ENCODE measurements at regions not wholly inside any gene's neighbourhood (a gene's known extent, or its start where the extent isn't known, plus 50 kb on each side); places are given as distances from the start of the nearest gene placed in this dataset.

DNA sequence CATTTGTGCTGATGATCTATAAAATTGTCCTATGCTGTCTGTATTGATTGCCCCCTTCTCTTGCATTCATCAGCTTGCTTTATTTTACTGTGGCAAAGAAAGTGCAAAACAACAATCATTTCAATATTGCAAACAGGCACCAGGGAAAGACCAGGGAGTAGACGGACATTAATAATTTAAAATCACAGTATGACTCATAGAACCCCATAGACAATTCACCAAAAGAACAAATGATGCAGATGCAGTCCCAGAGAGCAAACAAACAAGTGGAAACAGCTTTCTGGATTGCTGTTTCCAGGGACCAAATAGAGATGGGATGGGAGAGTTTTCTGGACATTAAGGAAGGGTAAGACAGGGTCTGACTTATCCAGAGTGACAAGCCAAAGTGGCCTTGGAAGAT is 70.1 kb downstream of the ABCC12 start:
- TF ChIP-seq POLR2A (IDR thresholded peaks at IDR 0.05): no peak
- TF ChIP-seq, protein P1, sequence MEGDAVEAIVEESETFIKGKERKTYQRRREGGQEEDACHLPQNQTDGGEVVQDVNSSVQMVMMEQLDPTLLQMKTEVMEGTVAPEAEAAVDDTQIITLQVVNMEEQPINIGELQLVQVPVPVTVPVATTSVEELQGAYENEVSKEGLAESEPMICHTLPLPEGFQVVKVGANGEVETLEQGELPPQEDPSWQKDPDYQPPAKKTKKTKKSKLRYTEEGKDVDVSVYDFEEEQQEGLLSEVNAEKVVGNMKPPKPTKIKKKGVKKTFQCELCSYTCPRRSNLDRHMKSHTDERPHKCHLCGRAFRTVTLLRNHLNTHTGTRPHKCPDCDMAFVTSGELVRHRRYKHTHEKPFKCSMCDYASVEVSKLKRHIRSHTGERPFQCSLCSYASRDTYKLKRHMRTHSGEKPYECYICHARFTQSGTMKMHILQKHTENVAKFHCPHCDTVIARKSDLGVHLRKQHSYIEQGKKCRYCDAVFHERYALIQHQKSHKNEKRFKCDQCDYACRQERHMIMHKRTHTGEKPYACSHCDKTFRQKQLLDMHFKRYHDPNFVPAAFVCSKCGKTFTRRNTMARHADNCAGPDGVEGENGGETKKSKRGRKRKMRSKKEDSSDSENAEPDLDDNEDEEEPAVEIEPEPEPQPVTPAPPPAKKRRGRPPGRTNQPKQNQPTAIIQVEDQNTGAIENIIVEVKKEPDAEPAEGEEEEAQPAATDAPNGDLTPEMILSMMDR (IDR thresholded peaks at IDR 0.05): no peak
- no peaks in the 10 kb centered on the region for H3K9me3 ChIP-seq
- H3K27ac ChIP-seq: no peak overlapping the region
- no peaks in the 10 kb centered on the region for H3K27me3 ChIP-seq
- H3K36me3 ChIP-seq: no peaks in the 10 kb centered on the region
- no peak for DNase-seq
- no peaks in the 10 kb centered on the region for H3K4me1 ChIP-seq
- H3K4me3 ChIP-seq: no peak overlapping the region

DNA sequence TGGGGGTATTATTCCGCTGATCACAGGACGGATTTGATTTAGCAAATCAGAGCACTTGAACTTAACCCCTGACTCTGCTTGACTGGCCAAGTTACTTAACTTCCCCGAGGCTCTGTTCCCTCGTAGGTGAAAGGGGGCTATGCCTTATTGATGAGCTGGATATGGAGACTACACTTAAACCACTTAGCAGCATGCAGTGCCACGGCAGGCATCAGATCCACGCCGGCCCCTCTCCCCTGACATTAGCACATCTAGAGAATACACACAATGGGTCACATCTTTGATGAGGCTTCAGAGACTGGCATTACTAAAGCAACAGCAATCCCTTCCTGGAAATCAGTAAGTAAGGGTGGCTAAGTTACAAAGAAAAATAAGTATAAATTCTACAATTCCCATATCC is 71.0 kb downstream of the ABCC12 start:
- DNase-seq: no peak
- H3K27ac ChIP-seq: no peak overlapping the region
- no peak overlapping the region for H3K4me3 ChIP-seq
- no peaks in the 10 kb centered on the region for H3K9me3 ChIP-seq
- no peaks in the 10 kb centered on the region for H3K36me3 ChIP-seq
- TF ChIP-seq, protein P1 (IDR thresholded peaks at IDR 0.05): no peak
- TF ChIP-seq POLR2A (IDR thresholded peaks at IDR 0.05): no peak
- no peaks in the 10 kb centered on the region for H3K27me3 ChIP-seq
- no peaks in the 10 kb centered on the region for H3K4me1 ChIP-seq

DNA sequence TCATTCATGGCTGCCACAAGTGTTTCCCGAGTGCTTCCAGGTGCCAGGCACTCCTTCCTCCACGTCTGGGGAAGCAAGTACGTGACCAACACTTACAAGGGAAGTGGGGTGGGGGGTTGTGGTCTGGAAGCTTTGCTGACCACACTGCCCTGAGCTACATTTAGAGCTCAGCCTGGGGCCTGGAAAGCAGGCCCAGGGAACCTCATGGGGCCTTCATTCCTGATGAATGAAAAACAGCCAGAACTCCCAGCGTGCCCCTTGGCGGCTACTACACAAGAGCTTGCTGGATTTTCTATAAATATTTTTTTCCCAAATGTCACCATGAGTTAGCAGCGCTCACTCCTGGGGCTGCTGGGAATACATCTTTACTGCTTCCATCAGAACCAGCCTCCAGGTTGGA is 73.3 kb downstream of the ABCC12 start:
- H3K9me3 ChIP-seq: no peaks in the 10 kb centered on the region
- no peaks in the 10 kb centered on the region for H3K36me3 ChIP-seq
- TF ChIP-seq, protein P1 (IDR thresholded peaks at IDR 0.05): no peak
- no peak for TF ChIP-seq POLR2A (IDR thresholded peaks at IDR 0.05)
- H3K4me3 ChIP-seq: no peak overlapping the region
- H3K27me3 ChIP-seq: no peaks in the 10 kb centered on the region
- no peak overlapping the region for H3K27ac ChIP-seq
- no peaks in the 10 kb centered on the region for H3K4me1 ChIP-seq
- no peak for DNase-seq

DNA sequence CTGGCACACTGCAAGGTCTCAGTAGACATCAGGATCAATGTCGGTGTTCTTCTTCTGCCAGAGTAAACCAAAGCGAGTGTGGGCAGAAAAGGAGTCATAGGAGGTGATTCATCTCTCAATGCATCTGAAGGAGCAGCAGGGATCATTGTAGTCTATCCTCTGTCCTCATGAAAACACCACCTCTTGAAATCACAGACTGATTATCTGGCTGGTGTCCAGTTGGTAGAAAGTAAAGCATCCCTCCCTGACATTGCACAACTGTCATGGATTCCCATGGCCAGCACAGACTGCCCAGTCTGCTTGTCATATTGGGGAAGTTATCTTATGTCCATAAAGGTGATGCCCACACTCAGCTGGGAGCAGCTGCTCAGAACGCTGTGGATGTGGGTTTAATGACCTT is 74.1 kb downstream of the ABCC12 start:
- no peak for DNase-seq
- no peaks in the 10 kb centered on the region for H3K9me3 ChIP-seq
- TF ChIP-seq, protein P1 (IDR thresholded peaks at IDR 0.05): no peak
- H3K4me1 ChIP-seq: no peaks in the 10 kb centered on the region
- H3K4me3 ChIP-seq: no peak overlapping the region
- H3K27ac ChIP-seq: no peak overlapping the region
- H3K27me3 ChIP-seq: no peaks in the 10 kb centered on the region
- H3K36me3 ChIP-seq: no peaks in the 10 kb centered on the region

DNA sequence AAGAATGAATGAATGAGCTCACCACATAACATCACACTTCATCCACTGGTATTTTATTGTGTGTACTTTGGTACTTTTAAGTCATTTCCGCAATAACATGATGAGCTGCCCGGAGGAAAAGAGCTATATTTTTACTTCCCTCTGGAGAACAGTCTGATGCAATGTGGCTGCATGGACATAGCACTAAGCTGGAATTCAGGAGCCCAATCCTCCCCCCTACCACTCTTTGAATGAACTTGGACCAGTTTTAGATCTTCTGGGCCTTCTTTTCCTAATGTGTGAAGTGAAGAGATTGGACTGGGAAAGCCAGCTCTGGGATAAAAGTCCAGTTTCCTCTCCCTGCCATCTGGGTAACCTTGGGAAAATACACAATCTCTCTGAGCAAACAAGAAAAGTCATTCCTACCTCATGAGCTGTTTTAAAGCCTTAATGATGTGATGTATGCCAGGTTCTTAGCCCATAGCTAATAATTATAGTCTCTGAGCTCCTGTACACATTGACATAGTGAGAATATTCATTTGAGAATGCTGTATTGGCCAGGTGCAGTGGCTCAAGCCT is 79.3 kb downstream of the ABCC12 start:
- Histone ChIP-seq H3K36me3 (no peaks in the 10 kb centered on the region), H3K27ac (no peak overlapping the region), H3K27me3 (no peaks in the 10 kb centered on the region), H3K9me3 (no peaks in the 10 kb centered on the region), H3K4me3 (no peak overlapping the region), H3K4me1 (no peaks in the 10 kb centered on the region)
- DNase-seq: no peak
- TF ChIP-seq, protein P1 (IDR thresholded peaks at IDR 0.05): no peak
- no peak for TF ChIP-seq POLR2A (IDR thresholded peaks at IDR 0.05)

DNA sequence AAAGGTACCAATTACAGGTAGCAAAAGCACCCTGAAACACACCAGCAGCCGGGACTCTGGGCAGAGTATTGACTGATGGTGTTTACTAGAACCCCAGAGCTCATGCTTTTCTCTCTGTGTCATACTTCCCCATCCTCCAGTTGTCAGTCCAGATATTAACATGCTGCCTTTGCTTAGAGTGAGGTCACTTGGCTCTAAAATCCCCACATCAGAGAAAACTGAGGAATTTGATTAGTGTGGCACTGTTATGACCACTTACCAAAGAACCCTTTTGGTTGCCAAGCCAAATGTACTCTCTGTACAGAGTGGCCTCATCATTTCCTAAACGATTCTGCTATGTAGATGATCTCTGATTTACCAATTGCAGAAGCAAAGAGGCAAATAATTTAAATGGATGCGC is 80.4 kb downstream of the ABCC12 start:
- no peak for DNase-seq
- Histone ChIP-seq H3K27me3 (no peaks in the 10 kb centered on the region), H3K9me3 (no peaks in the 10 kb centered on the region), H3K27ac (no peak overlapping the region), H3K4me3 (no peak overlapping the region), H3K4me1 (no peaks in the 10 kb centered on the region), H3K36me3 (no peaks in the 10 kb centered on the region)
- no peak for TF ChIP-seq POLR2A (IDR thresholded peaks at IDR 0.05)
- TF ChIP-seq, protein P1 (IDR thresholded peaks at IDR 0.05): no peak
